ENCODE measurements at regions not wholly inside any gene's neighbourhood (a gene's known extent, or its start where the extent isn't known, plus 50 kb on each side); places are given as distances from the start of the nearest gene placed in this dataset.
"Not testable (repeated sequence)": the region's sequence is repeated elsewhere in the genome, so short reads cannot be mapped to it uniquely, and the experiment has no call there.

DNA sequence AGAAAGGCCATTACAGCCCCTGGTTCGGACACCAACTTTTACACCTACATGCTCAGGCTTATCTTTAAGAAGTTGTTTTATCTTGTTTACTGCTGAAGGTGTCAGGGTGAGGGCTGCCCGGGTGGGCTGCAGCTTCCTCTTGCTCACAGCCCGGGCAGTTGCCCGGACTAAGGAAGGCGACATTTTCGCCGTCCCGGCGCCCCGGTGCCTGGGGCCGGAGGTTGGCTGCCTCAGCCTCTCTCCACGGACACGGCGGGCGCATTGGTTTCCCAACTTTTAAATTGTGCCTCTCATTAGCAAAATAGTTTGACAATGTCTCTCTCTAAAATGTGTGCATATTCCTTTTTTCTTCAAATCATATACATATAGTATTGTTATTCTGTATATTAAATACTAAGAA lies 198.5 kb downstream of the LRRC70 start:
- TF ChIP-seq CTCF (IDR thresholded peaks at IDR 0.05; ENCODE audit: low read depth, low read length); EZH2phosphoT487 (IDR thresholded peaks at IDR 0.05; ENCODE audit: low read depth): not testable (repeated sequence)
